KMS-11 (cell line): ENCODE measurements at regions not wholly inside any gene's neighbourhood (a gene's known extent, or its start where the extent isn't known, plus 50 kb on each side); places are given as distances from the start of the nearest gene placed in this dataset.

Experiments
- H2AFZ ChIP-seq: fragments of 200-600 bp; sonication (generic); 2 replicates; pipeline ENCODE4 v1.6.1; 2016; ENCODE audit warnings: antibody characterized with exemption, mixed run types, low read depth
- H3K27ac ChIP-seq: fragments of 200-600 bp; sonication (generic); 2 replicates; pipeline ENCODE4 v1.6.1; 2016; ENCODE audit warnings: mild to moderate bottlenecking, mixed run types
- H3K27me3 ChIP-seq: fragments of 200-600 bp; sonication (generic); 2 replicates; pipeline ENCODE4 v1.6.1; 2017; ENCODE audit warnings: mild to moderate bottlenecking, low read depth, mixed run types, moderate library complexity; ENCODE audit not compliant: insufficient read depth
- H3K36me3 ChIP-seq: fragments of 200-600 bp; sonication (generic); 2 replicates; pipeline ENCODE4 v1.6.1; 2017; ENCODE audit warnings: mild to moderate bottlenecking, mixed run types; ENCODE audit not compliant: insufficient read depth
- H3K4me1 ChIP-seq: fragments of 200-600 bp; sonication (generic); 2 replicates; pipeline ENCODE4 v1.6.1; 2016; ENCODE audit warnings: mild to moderate bottlenecking, low read depth, mixed run types; ENCODE audit not compliant: poor library complexity, severe bottlenecking
- H3K4me2 ChIP-seq: fragments of 200-600 bp; sonication (generic); 2 replicates; pipeline ENCODE4 v1.7.0; 2016; ENCODE audit warnings: mild to moderate bottlenecking, mixed run types
- H3K4me3 ChIP-seq: fragments of 200-600 bp; sonication (generic); IDR thresholded peaks from 2 replicates; pipeline ENCODE4 v1.6.1; 2017; ENCODE audit warnings: low read depth, low read length, mixed read lengths; ENCODE audit not compliant: insufficient read depth
- H3K79me2 ChIP-seq: fragments of 200-600 bp; sonication (generic); 2 replicates; pipeline ENCODE4 v1.6.1; 2016; ENCODE audit warnings: low read depth, mixed run types; ENCODE audit not compliant: insufficient read depth
- H3K9ac ChIP-seq: fragments of 200-600 bp; sonication (generic); 2 replicates; pipeline ENCODE4 v1.6.1; 2016; ENCODE audit warnings: mild to moderate bottlenecking, mixed run types
- H4K20me1 ChIP-seq: fragments of 200-600 bp; sonication (generic); 2 replicates; pipeline ENCODE4 v1.6.1; 2016; ENCODE audit warnings: mild to moderate bottlenecking, mixed run types; ENCODE audit not compliant: insufficient read depth
- CTCF ChIP-seq: fragments of 200-600 bp; sonication (generic); conservative IDR thresholded peaks from 2 replicates; pipeline ENCODE4 v1.6.1; 2017; ENCODE audit warnings: low read depth, mild to moderate bottlenecking, antibody characterized with exemption, low read length, moderate library complexity, mixed read lengths

GRCh38 chr5:15026011-15026893, 154.7 kb upstream of the ANKH start:
- Histone ChIP-seq H3K4me2 (no peak overlapping the region), H3K4me1 (no peaks in the 10 kb centered on the region), H2AFZ (no peak overlapping the region), H3K79me2 (no peaks in the 10 kb centered on the region), H3K27ac (no peak overlapping the region), H3K36me3 (no peaks in the 10 kb centered on the region), H3K27me3 (no peaks in the 10 kb centered on the region), H3K9ac (no peak overlapping the region), H4K20me1 (no peaks in the 10 kb centered on the region), H3K4me3 (no peak overlapping the region)
- no peak for TF ChIP-seq CTCF

DNA sequence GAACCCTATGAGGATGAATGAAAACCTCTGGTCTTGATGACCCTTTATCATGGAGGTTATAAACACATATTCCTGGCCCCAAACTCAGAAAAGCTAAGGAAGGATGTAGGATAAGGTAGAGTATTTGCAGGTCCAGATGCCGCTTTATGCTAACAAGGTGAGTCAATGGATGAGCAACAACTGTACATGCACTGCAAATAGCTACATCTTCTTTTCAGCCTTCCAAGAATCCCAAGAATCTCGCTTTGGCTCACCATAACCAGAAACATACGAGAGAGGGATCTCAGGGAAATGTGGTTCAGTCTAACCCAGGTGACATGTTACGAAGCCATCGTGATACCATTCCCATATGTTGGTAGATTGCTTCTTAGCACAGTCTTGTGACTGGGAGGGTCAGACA, 152.3 kb upstream of the ANKH start:
- Histone ChIP-seq H3K27me3 (no peaks in the 10 kb centered on the region), H4K20me1 (no peaks in the 10 kb centered on the region), H3K4me3 (no peak overlapping the region), H3K9ac (no peak overlapping the region), H2AFZ (no peak overlapping the region), H3K4me2 (no peak overlapping the region), H3K27ac (no peak overlapping the region), H3K36me3 (no peaks in the 10 kb centered on the region), H3K79me2 (no peaks in the 10 kb centered on the region), H3K4me1 (no peaks in the 10 kb centered on the region)
- TF ChIP-seq CTCF: no peak

GRCh38 chr5:15023266-15023665, 151.7 kb upstream of the ANKH start:
- H3K36me3 ChIP-seq: no peaks in the 10 kb centered on the region
- no peak for TF ChIP-seq CTCF
- no peak overlapping the region for H3K4me2 ChIP-seq
- H3K27ac ChIP-seq: no peak overlapping the region
- H2AFZ ChIP-seq: no peak overlapping the region
- no peaks in the 10 kb centered on the region for H3K27me3 ChIP-seq
- H3K4me3 ChIP-seq: no peak overlapping the region
- no peak overlapping the region for H3K9ac ChIP-seq
- no peaks in the 10 kb centered on the region for H3K79me2 ChIP-seq
- no peaks in the 10 kb centered on the region for H3K4me1 ChIP-seq
- H4K20me1 ChIP-seq: no peaks in the 10 kb centered on the region

- Histone ChIP-seq H3K36me3 (no peaks in the 10 kb centered on the region), H4K20me1 (no peaks in the 10 kb centered on the region), H3K79me2 (no peaks in the 10 kb centered on the region), H3K4me2 (no peak overlapping the region), H3K9ac (no peak overlapping the region), H2AFZ (no peak overlapping the region), H3K27me3 (no peaks in the 10 kb centered on the region), H3K4me3 (no peak overlapping the region), H3K4me1 (no peaks in the 10 kb centered on the region), H3K27ac (no peak overlapping the region)
- TF ChIP-seq CTCF: no peak
These were observed 149.9 kb upstream of the ANKH start for GRCh38 chr5:15021266-15022046.
